PC-9 (cell line): ENCODE measurements at regions not wholly inside any gene's neighbourhood (a gene's known extent, or its start where the extent isn't known, plus 50 kb on each side); places are given as distances from the start of the nearest gene placed in this dataset.

Source experiments
- BruUV-seq: library from RNA; stranded (reverse); fragments of 400-500 nt; replicated peaks from 2 replicates; lab custom pipeline; 2021; lab: Mats Ljungman, UMichigan
- CTCF ChIA-PET: fragments of 300-600 bp; sonication (Branson Sonifier 250); formaldehyde crosslinking; loops from one replicate; lab custom pipeline; 2022; ENCODE audit warnings: antibody characterized with exemption; lab: Charles Lee
- POLR2A ChIA-PET: fragments of 300-600 bp; sonication (Branson Sonifier 250); formaldehyde crosslinking; loops from one replicate; lab custom pipeline; 2022; ENCODE audit warnings: antibody characterized with exemption; ENCODE audit not compliant: unreplicated experiment; lab: Charles Lee
- DNase-seq, 2 experiments: peaks; one replicate each; pipeline versions ENCODE4 v3.0.0 to v3.0.0-alpha.2; 2015 to 2022; ENCODE audit warnings: mixed read lengths in 1 of 2
- H2AFZ ChIP-seq: fragments of 200-600 bp; sonication (generic); 2 replicates; pipeline ENCODE4 v1.8.1; 2017; ENCODE audit warnings: antibody characterized with exemption
- H3F3A ChIP-seq: fragments of 200-600 bp; sonication (generic); 2 replicates; pipeline ENCODE4 v1.8.1; 2017; ENCODE audit warnings: antibody characterized with exemption, mild to moderate bottlenecking, low read depth; ENCODE audit not compliant: insufficient read depth
- H3K27ac ChIP-seq: fragments of 200-600 bp; sonication (generic); 2 replicates; pipeline ENCODE4 v1.6.1; 2016; ENCODE audit warnings: mixed run types
- H3K27me3 ChIP-seq: fragments of 200-600 bp; sonication (generic); 2 replicates; pipeline ENCODE4 v1.6.1; 2016; ENCODE audit warnings: low read depth, mixed run types; ENCODE audit not compliant: insufficient read depth
- H3K36me3 ChIP-seq: fragments of 200-600 bp; sonication (generic); 2 replicates; pipeline ENCODE4 v1.6.1; 2016; ENCODE audit warnings: low read depth, mixed run types
- H3K4me1 ChIP-seq: fragments of 200-600 bp; sonication (generic); replicated peaks from 2 replicates; pipeline ENCODE4 v1.6.1; 2016; ENCODE audit warnings: mixed run types; ENCODE audit not compliant: insufficient read depth
- H3K4me2 ChIP-seq: fragments of 200-600 bp; sonication (generic); 2 replicates; pipeline ENCODE4 v1.6.1; 2017; ENCODE audit warnings: mixed run types
- H3K4me3 ChIP-seq: fragments of 200-600 bp; sonication (generic); 2 replicates; pipeline ENCODE4 v1.6.1; 2016; ENCODE audit warnings: mixed run types
- H3K79me2 ChIP-seq: fragments of 200-600 bp; sonication (generic); 2 replicates; pipeline ENCODE4 v1.6.1; 2017; ENCODE audit warnings: low read depth, mixed run types
- H3K9me2 ChIP-seq: fragments of 200-600 bp; sonication (generic); 2 replicates; pipeline ENCODE4 v1.8.1; 2017; ENCODE audit warnings: mild to moderate bottlenecking; ENCODE audit not compliant: insufficient read depth
- H3K9me3 ChIP-seq: fragments of 200-600 bp; sonication (generic); 2 replicates; pipeline ENCODE4 v1.8.1; 2016; ENCODE audit warnings: low read depth; ENCODE audit not compliant: insufficient read depth
- H4K20me1 ChIP-seq: fragments of 200-600 bp; sonication (generic); 2 replicates; pipeline ENCODE4 v1.8.1; 2017; ENCODE audit not compliant: insufficient read depth
- CTCF ChIP-seq: fragments of 200-600 bp; sonication (generic); conservative IDR thresholded peaks from 2 replicates; pipeline ENCODE4 v1.6.1; 2017; ENCODE audit warnings: mixed run types, antibody characterized with exemption, mild to moderate bottlenecking, moderate library complexity
- EZH2 ChIP-seq: fragments of 200-600 bp; sonication (generic); IDR thresholded peaks from 2 replicates; pipeline ENCODE4 v1.8.0; 2017; ENCODE audit warnings: antibody characterized with exemption, low read depth
- intact Hi-C: fragments of 100-400 bp; cut with micrococcal nuclease; formaldehyde crosslinking; loops from one replicate; pipeline ENCODE4 v1.10.0; 2022; ENCODE audit not compliant: unreplicated experiment

- ChIA-PET CTCF (no interaction called here), POLR2A (no interaction called here)
- Histone ChIP-seq H3K27ac (no peak overlapping the region), H3F3A (no peaks in the 10 kb centered on the region), H3K27me3 (peaks cover 84% of the 10 kb centered on the region), H3K9me3 (no peaks in the 10 kb centered on the region), H3K4me1 (no peaks in the 10 kb centered on the region), H2AFZ (no peak overlapping the region), H3K9me2 (no peaks in the 10 kb centered on the region), H3K36me3 (no peaks in the 10 kb centered on the region), H3K79me2 (no peaks in the 10 kb centered on the region), H3K4me2 (no peak overlapping the region), H4K20me1 (no peaks in the 10 kb centered on the region), H3K4me3 (no peak overlapping the region)
- no TSS peak for BruUV-seq
- intact Hi-C loops: no loop called here
- no peak for DNase-seq
- TF ChIP-seq EZH2 (no peak), CTCF (no peak)
Observed at GRCh38 chr4:1509366-1509765, 103.1 kb upstream of the NKX1-1 start.

- CTCF ChIA-PET: no interaction called here
Observed at GRCh38 chr4:1508161-1509160, 102.2 kb upstream of the NKX1-1 start.

More at GRCh38 chr4:1508161-1509160, 102.2 kb upstream of the NKX1-1 start:
- POLR2A ChIA-PET: no interaction called here
- TF ChIP-seq EZH2: no peak
- TF ChIP-seq CTCF: no peak
- Histone ChIP-seq H3K79me2 (no peaks in the 10 kb centered on the region), H3K4me3 (no peak overlapping the region), H3F3A (no peaks in the 10 kb centered on the region), H4K20me1 (no peaks in the 10 kb centered on the region), H3K4me2 (no peak overlapping the region), H3K4me1 (no peaks in the 10 kb centered on the region), H2AFZ (no peak overlapping the region), H3K9me2 (no peaks in the 10 kb centered on the region), H3K36me3 (no peaks in the 10 kb centered on the region), H3K27me3 (peaks cover 80% of the 10 kb centered on the region), H3K9me3 (no peaks in the 10 kb centered on the region), H3K27ac (no peak overlapping the region)
- intact Hi-C loops: no loop called here
- no peak for DNase-seq
- BruUV-seq: no TSS peak
